Right lobe of liver (tissue), 6 donors: ENCODE measurements at regions not wholly inside any gene's neighbourhood (a gene's known extent, or its start where the extent isn't known, plus 50 kb on each side); places are given as distances from the start of the nearest gene placed in this dataset.

ENCODE experiments used
- ATAC-seq, 4 donors: fragments of 200-7000 bp; cut with Tn5 transposase; one replicate each; pipeline ENCODE4 v1.9.1; 2020; ENCODE audit warnings: mild to moderate bottlenecking in 4 of 4, moderate library complexity in 4 of 4
- DNase-seq, 3 donors: peaks; one replicate each; pipeline ENCODE4 v3.0.0-alpha.2; 2020
- H3K27ac ChIP-seq, 3 donors: fragments of 200-600 bp; one replicate each; pipeline ENCODE4 v1.8.0; 2022
- H3K27me3 ChIP-seq, 2 donors: fragments of 200-600 bp; one replicate each; pipeline ENCODE4 v1.8.0; 2022
- H3K36me3 ChIP-seq, 4 donors: fragments of 200-600 bp; sonication (generic) in 1 of 4; one replicate each; pipeline versions ENCODE4 v1.5.1 to v1.8.0; 2017 to 2022; ENCODE audit warnings: control low read depth in 1 of 4
- H3K4me1 ChIP-seq, 4 donors: fragments of 200-600 bp; sonication (generic) in 1 of 4; one replicate each; pipeline versions ENCODE4 v1.5.1 to v1.8.0; 2017 to 2022; ENCODE audit warnings: control low read depth in 1 of 4
- H3K4me3 ChIP-seq, 3 donors: fragments of 200-600 bp; one replicate each; pipeline ENCODE4 v1.8.0; 2022
- H3K9me3 ChIP-seq, 4 donors: fragments of 200-600 bp; sonication (generic) in 1 of 4; one replicate each; pipeline versions ENCODE4 v1.5.1 to v1.8.0; 2017 to 2022; ENCODE audit warnings: control low read depth in 1 of 4
- POLR2A ChIP-seq: fragments of 450-650 bp; IDR thresholded peaks from one replicate; pipeline ENCODE4 v1.6.1; 2017; ENCODE audit warnings: antibody characterized with exemption, mild to moderate bottlenecking
- WGBS: methylation state at CpG from one replicate; pipeline ENCODE4 v1.1.6; 2018; ENCODE audit warnings: low coverage, low lambda C conversion rate; ENCODE audit not compliant: insufficient coverage; ENCODE audit errors: missing lambda C conversion rate; 5-methylcytosine and 5-hydroxymethylcytosine counted together
- intact Hi-C, 2 donors: fragments of 100-400 bp; cut with DNase I; formaldehyde crosslinking; loops; one replicate each; pipeline versions ENCODE4 v1.11.2 to v1.14.1; 2022
- TF ChIP-seq, protein P1 (sequence below), 4 donors: fragments of 200-600 bp in 3 of 4; fragments of 450-650 bp in 1 of 4; IDR thresholded peaks; one replicate each; pipeline versions ENCODE4 v1.5.1 to v1.8.0; 2016 to 2022; ENCODE audit warnings: antibody characterized with exemption in 4 of 4, mild to moderate bottlenecking in 2 of 4
- donor health status: DM: no; HTN: yes; CAD: no.
- donor health status: DM: no; HTN: no; CAD: no.
- donor health status: DM: no; HTN: no; CAD: no.
- donor health status: DM: no; HTN: yes; CAD: no.
- donor health status: DM: no; HTN: yes; CAD: no.

DNA sequence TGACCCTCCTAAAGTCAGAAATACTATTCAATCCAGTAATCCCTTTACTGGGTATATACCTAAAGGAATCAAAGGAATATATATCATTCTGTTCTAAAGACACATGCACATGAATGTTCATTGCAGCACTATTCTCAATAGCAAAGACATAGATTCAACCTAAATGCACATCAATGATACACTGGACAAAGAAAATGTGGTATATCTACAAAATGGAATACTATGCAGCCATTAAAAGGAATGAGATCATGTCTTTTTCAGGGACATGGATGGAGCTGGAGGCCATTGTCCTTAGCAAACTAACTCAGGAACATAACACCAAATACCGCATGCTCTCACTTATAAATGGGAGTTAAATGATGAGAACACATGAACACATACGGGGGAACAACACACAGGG, 306.0 kb upstream of the EPHA5 start:
- Histone ChIP-seq H3K36me3 (no peaks in the 10 kb centered on the region), H3K4me1 (no peaks in the 10 kb centered on the region), H3K4me3 (no peak overlapping the region), H3K9me3 (no peaks in the 10 kb centered on the region), H3K27me3 (no peaks in the 10 kb centered on the region), H3K27ac (no peak overlapping the region)
- no peak for TF ChIP-seq POLR2A
- TF ChIP-seq, protein P1, sequence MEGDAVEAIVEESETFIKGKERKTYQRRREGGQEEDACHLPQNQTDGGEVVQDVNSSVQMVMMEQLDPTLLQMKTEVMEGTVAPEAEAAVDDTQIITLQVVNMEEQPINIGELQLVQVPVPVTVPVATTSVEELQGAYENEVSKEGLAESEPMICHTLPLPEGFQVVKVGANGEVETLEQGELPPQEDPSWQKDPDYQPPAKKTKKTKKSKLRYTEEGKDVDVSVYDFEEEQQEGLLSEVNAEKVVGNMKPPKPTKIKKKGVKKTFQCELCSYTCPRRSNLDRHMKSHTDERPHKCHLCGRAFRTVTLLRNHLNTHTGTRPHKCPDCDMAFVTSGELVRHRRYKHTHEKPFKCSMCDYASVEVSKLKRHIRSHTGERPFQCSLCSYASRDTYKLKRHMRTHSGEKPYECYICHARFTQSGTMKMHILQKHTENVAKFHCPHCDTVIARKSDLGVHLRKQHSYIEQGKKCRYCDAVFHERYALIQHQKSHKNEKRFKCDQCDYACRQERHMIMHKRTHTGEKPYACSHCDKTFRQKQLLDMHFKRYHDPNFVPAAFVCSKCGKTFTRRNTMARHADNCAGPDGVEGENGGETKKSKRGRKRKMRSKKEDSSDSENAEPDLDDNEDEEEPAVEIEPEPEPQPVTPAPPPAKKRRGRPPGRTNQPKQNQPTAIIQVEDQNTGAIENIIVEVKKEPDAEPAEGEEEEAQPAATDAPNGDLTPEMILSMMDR (IDR thresholded peaks at IDR 0.05), result no peak
- DNase-seq (no peak), ATAC-seq (no peak)
- intact Hi-C loops, result no loop called here
- WGBS, result 38% methylated on average over 2 of the region's 2 CpGs

DNA sequence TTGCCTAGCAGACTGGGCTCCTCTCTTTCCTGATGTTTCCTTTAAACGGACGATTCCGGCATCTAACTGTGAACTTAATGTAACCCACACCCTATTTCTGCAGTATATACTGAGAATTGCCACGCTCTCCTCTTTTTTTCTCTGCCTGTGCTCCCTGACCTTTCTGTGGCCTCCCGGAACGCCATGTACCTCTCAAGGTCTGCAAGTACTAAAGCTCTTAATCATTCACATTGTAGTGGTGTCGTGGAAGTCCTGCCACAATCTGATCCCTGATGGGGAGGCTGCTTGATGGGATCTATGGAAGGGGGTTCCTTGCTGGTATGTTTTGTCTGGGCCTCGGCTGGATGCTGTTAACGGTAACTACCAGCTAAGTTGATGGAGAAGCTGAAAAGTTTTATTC, 302.9 kb upstream of the EPHA5 start:
- ATAC-seq, result no peak
- 40% methylated on average over 9 of the region's 9 CpGs for WGBS
- Histone ChIP-seq H3K4me3 (no peak overlapping the region), H3K4me1 (no peaks in the 10 kb centered on the region), H3K27me3 (no peaks in the 10 kb centered on the region), H3K36me3 (no peaks in the 10 kb centered on the region), H3K9me3 (no peaks in the 10 kb centered on the region), H3K27ac (no peak overlapping the region)
- intact Hi-C loops, result no loop called here
- no peak for DNase-seq
- no peak for TF ChIP-seq POLR2A
- TF ChIP-seq, protein P1 (IDR thresholded peaks at IDR 0.05), result no peak

DNA sequence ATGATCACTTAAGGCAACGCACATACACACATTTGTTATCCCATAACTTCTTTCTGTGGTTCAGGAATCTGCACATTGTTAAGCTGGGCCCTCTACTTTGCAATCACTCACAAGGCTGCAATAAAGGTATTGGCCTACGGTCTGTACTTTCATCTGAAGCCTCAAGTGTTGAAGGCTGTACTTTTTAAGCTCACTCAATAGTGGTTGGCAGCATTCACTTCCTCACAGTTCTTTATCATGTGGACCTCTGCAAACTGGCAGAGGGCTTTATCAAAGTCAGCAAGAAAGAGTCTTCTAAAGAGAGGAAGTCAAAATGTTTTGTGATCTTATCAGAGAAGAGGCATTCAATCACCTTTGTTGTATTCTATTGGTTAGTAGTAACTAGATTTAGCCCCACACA, 301.4 kb upstream of the EPHA5 start:
- Histone ChIP-seq H3K9me3 (no peaks in the 10 kb centered on the region), H3K36me3 (no peaks in the 10 kb centered on the region), H3K27me3 (no peaks in the 10 kb centered on the region), H3K4me1 (no peaks in the 10 kb centered on the region), H3K27ac (no peak overlapping the region), H3K4me3 (no peak overlapping the region)
- intact Hi-C loops, result no loop called here
- no peak for ATAC-seq
- DNase-seq, result no peak
- no peak for TF ChIP-seq POLR2A
- TF ChIP-seq, protein P1 (IDR thresholded peaks at IDR 0.05), result no peak
- 43% methylated on average over 2 of the region's 2 CpGs for WGBS

DNA sequence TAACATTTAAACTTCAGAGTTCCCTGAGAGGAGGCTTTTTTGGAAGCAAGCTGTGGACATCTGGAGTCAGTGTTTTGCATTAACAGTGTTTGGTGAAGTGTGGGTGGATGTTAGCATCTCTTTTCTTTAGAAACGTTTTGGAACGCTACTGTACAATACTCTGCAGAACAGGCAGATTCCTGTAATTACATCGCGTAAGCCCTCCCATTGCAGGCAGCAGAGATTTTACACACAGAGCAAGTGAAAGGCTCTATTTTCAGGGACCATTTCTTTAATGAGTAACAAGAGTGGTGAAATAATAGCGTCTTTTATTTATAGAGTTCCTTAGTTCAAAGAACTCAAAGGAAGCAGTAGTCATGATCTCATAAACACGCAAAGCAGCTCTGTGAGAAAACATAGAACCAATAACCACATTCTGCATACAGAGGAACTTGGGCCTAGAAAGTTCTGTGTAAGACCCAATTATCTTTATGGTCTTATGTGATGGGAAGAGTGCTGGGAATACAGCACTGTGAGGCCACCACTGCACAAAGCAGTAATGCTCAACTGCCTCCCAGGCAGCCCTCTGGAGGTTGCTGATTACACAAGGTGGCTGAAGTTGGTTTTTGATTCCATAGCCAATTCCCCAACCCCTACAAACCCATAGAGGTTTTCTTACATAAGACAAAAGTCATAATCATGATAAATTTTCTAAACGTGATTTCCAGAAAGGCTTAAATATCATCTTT, 298.7 kb upstream of the EPHA5 start:
- no peak for TF ChIP-seq POLR2A
- TF ChIP-seq, protein P1 (IDR thresholded peaks at IDR 0.05), result no peak
- Histone ChIP-seq H3K27me3 (no peaks in the 10 kb centered on the region), H3K4me1 (no peaks in the 10 kb centered on the region), H3K27ac (no peak overlapping the region), H3K36me3 (no peaks in the 10 kb centered on the region), H3K9me3 (no peaks in the 10 kb centered on the region), H3K4me3 (no peak overlapping the region)
- intact Hi-C loops, result no loop called here
- ATAC-seq, result peak in 1 of 4 donors; percentile 42
- DNase-seq, result no peak
- 54% methylated on average over 7 of the region's 7 CpGs for WGBS

DNA sequence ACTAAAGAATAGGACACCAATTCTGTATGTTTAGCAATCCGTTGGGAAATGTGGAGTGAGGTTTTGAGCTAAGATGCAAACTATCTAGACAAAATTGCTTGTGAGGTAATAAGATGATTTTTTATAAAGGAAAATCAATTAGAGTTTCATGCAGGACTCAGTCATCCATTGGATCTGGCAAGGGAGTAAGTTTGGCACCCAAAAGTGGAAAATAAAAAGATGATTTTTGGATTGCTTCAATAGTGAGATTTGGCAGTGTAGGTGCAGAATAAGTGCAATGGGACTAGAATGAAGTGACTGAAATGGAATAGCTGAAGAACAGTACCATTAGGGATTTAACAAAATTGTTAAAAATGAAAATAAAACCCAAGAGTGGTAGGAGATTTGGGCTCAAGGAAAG, 290.5 kb upstream of the EPHA5 start:
- Histone ChIP-seq H3K9me3 (no peaks in the 10 kb centered on the region), H3K27ac (no peak overlapping the region), H3K4me1 (no peaks in the 10 kb centered on the region), H3K4me3 (no peak overlapping the region), H3K36me3 (no peaks in the 10 kb centered on the region), H3K27me3 (no peaks in the 10 kb centered on the region)
- no peak for ATAC-seq
- no peak for TF ChIP-seq POLR2A
- TF ChIP-seq, protein P1 (IDR thresholded peaks at IDR 0.05), result no peak
- DNase-seq, result no peak
- WGBS, result 23% methylated on average over 1 of the region's 1 CpG
- intact Hi-C loops, result no loop called here
